ENCODE measurements at regions not wholly inside any gene's neighbourhood (a gene's known extent, or its start where the extent isn't known, plus 50 kb on each side); places are given as distances from the start of the nearest gene placed in this dataset.

- TF ChIP-seq CTCF (conservative IDR thresholded peaks at IDR 0.05; ENCODE audit: low read length), result no peak
- TF ChIP-seq EZH2phosphoT487 (IDR thresholded peaks at IDR 0.05; ENCODE audit: borderline replicate concordance, low read depth, low read length), result no peak
Observed at GRCh38 chr7:145331522-145331921, 495.7 kb upstream of the TPK1 start.

Measured in OCI-LY7 (cell line).